HEK293 (cell line): ENCODE measurements at regions not wholly inside any gene's neighbourhood (a gene's known extent, or its start where the extent isn't known, plus 50 kb on each side); places are given as distances from the start of the nearest gene placed in this dataset.

ENCODE experiments used
- ATF2 ChIP-seq: fragments of 450-650 bp; formaldehyde crosslinking; IDR thresholded peaks from 2 replicates; pipeline ENCODE4 v1.5.1; 2016; ENCODE audit warnings: missing biosample characterization, missing genetic modification characterization, low read depth
- YY1 ChIP-seq: fragments of 450-650 bp; formaldehyde crosslinking; IDR thresholded peaks from 2 replicates; pipeline ENCODE4 v1.5.1; 2018; ENCODE audit warnings: missing biosample characterization, missing genetic modification characterization
- ZNF184 ChIP-seq: fragments of 450-650 bp; IDR thresholded peaks from 2 replicates; pipeline ENCODE4 v1.5.1; 2018; ENCODE audit warnings: missing biosample characterization, mild to moderate bottlenecking, missing genetic modification characterization
- ZNF214 ChIP-seq: fragments of 450-650 bp; formaldehyde crosslinking; IDR thresholded peaks from 2 replicates; pipeline ENCODE4 v1.5.1; 2017; ENCODE audit warnings: missing biosample characterization, mild to moderate bottlenecking, missing genetic modification characterization, borderline replicate concordance
- ZNF423 ChIP-seq: fragments of 450-650 bp; formaldehyde crosslinking; IDR thresholded peaks from 2 replicates; pipeline ENCODE4 v1.5.1; 2016; ENCODE audit warnings: missing biosample characterization, missing genetic modification characterization
- TF ChIP-seq, protein P1 (sequence below): fragments of 450-650 bp; formaldehyde crosslinking; IDR thresholded peaks from 2 replicates; pipeline ENCODE4 v1.5.1; 2016; ENCODE audit warnings: missing biosample characterization, missing genetic modification characterization

GRCh38 chr4:111630705-111631104 lies 514.5 kb upstream of the FAM241A start:
- TF ChIP-seq, protein P1, sequence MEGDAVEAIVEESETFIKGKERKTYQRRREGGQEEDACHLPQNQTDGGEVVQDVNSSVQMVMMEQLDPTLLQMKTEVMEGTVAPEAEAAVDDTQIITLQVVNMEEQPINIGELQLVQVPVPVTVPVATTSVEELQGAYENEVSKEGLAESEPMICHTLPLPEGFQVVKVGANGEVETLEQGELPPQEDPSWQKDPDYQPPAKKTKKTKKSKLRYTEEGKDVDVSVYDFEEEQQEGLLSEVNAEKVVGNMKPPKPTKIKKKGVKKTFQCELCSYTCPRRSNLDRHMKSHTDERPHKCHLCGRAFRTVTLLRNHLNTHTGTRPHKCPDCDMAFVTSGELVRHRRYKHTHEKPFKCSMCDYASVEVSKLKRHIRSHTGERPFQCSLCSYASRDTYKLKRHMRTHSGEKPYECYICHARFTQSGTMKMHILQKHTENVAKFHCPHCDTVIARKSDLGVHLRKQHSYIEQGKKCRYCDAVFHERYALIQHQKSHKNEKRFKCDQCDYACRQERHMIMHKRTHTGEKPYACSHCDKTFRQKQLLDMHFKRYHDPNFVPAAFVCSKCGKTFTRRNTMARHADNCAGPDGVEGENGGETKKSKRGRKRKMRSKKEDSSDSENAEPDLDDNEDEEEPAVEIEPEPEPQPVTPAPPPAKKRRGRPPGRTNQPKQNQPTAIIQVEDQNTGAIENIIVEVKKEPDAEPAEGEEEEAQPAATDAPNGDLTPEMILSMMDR (tag by site-specific recombination), result no peak
- TF ChIP-seq ZNF423 (tag by site-specific recombination), result no peak
- TF ChIP-seq ZNF214 (tag by site-specific recombination), result no peak
- TF ChIP-seq ATF2, result no peak
- TF ChIP-seq ZNF184 (tag by site-specific recombination), result no peak
- no peak for TF ChIP-seq YY1
